GM10266 (cell line): ENCODE measurements at regions not wholly inside any gene's neighbourhood (a gene's known extent, or its start where the extent isn't known, plus 50 kb on each side); places are given as distances from the start of the nearest gene placed in this dataset.
A peak's percentile ranks its signal among the peaks of the same experiment; 100 is the strongest.

Experiments used
- DNase-seq: peaks from one replicate; pipeline ENCODE4 v3.0.0; 2012; ENCODE audit errors: extremely low spot score
- CTCF ChIP-seq: IDR thresholded peaks from 2 replicates; pipeline ENCODE4 v1.5.1; 2012; ENCODE audit warnings: mild to moderate bottlenecking, low read depth; ENCODE audit not compliant: control insufficient read depth, insufficient read depth; ENCODE audit errors: missing control alignments

GRCh38 chr22:22955276-22955798 is 67.7 kb downstream of the IGLL5 start:
- no peak for DNase-seq

GRCh38 chr22:22955866-22956535 is 68.4 kb downstream of the IGLL5 start:
- peak; percentile 65 for DNase-seq
- peak; percentile 94 for TF ChIP-seq CTCF

More at GRCh38 chr22:22955276-22955798, 67.7 kb downstream of the IGLL5 start:
- no peak for TF ChIP-seq CTCF

DNA sequence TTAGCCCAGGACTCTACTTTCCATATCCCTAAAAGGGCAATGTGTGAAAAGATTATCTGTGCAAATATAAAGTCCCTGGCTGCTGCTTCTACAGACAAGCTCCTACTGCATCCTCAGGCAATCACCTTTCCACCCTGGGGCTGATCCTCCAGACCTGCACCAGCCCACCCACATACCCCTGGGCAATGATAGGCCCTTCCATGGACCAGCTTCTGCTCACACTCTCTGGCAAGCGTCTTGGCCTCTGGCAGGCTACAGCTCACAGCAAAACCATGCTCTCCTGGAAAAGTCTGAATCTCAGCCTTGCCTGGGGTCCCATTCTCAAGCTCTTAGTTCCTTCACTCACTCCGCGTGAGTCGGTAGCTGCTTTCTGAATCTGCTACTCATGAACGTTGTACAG is 69.5 kb downstream of the IGLL5 start:
- no peak for TF ChIP-seq CTCF
- no peak for DNase-seq

GRCh38 chr22:22958621-22959020 is 71.0 kb downstream of the IGLL5 start:
- peak; percentile 1 for TF ChIP-seq CTCF
- DNase-seq, result no peak

DNA sequence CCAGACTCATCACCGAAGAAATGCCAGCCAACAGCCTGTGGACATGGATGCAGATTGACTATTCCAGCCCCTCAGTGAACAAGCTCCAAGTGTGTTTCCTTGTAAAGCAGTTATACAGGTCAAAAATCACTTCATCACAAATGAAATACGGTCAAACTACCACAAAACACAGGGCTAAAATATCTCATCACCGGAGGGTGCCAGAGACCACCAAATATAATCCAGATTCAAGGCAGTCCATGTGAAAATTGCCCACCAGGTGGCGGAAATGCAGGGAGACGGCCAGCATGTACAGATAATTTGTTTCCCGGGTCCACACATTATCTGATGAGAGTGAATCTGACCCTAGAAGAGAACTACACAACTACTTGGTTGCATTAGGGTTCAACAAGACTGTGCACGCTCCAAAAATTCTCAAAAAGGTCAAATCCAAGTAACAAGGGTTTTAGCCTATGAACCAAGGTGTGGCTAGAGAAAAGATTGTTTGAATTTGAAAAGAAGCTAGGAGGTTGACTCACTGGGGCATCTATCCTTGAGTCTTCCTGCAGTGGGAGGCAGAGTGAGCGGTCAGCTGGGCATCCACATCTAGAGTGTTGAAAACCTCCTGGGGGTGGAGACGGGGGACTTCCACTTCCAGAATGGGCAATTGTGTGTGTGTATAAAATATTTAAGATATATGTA is 71.7 kb downstream of the IGLL5 start:
- peak; percentile 61 for DNase-seq
- peak; percentile 87 for TF ChIP-seq CTCF

GRCh38 chr22:22960307-22960706 is 72.7 kb downstream of the IGLL5 start:
- DNase-seq, result no peak
- TF ChIP-seq CTCF, result no peak

GRCh38 chr22:22961574-22961973 is 74.0 kb downstream of the IGLL5 start:
- no peak for TF ChIP-seq CTCF
- DNase-seq, result no peak
